Sigmoid colon (tissue), 4 donors: ENCODE measurements at regions not wholly inside any gene's neighbourhood (a gene's known extent, or its start where the extent isn't known, plus 50 kb on each side); places are given as distances from the start of the nearest gene placed in this dataset.

ENCODE experiments used
- CTCF ChIP-seq, 4 experiments: fragments of 450-650 bp in 3 of 4; fragments of 200-600 bp in 1 of 4; IDR thresholded peaks; one replicate each; pipeline ENCODE4 v1.5.1; 2016 to 2019; ENCODE audit warnings: antibody characterized with exemption in 4 of 4, mild to moderate bottlenecking in 3 of 4, moderate library complexity in 2 of 4
- EP300 ChIP-seq, 4 donors: sonication (generic); formaldehyde crosslinking; IDR thresholded peaks; one replicate each; pipeline ENCODE4 v1.6.1; 2017; ENCODE audit warnings: antibody characterized with exemption in 4 of 4
- POLR2A ChIP-seq, 2 donors: fragments of 450-650 bp; IDR thresholded peaks; one replicate each; pipeline ENCODE4 v1.6.1; 2016; ENCODE audit warnings: antibody characterized with exemption in 2 of 2, mild to moderate bottlenecking in 2 of 2, moderate library complexity in 2 of 2
- POLR2AphosphoS5 ChIP-seq, 4 donors: sonication (generic); formaldehyde crosslinking; IDR thresholded peaks; one replicate each; pipeline ENCODE4 v1.6.1; 2017; ENCODE audit warnings: antibody characterized with exemption in 4 of 4

GRCh38 chr1:184141361-184141880 is 89.9 kb downstream of the TSEN15 start:
- no peak for TF ChIP-seq EP300 (IDR thresholded peaks at IDR 0.05)
- TF ChIP-seq CTCF (IDR thresholded peaks at IDR 0.05), result no peak
- TF ChIP-seq POLR2A (IDR thresholded peaks at IDR 0.05), result no peak
- no peak for TF ChIP-seq POLR2AphosphoS5 (IDR thresholded peaks at IDR 0.05)
